Neural cell (in vitro differentiated cells): ENCODE measurements at regions not wholly inside any gene's neighbourhood (a gene's known extent, or its start where the extent isn't known, plus 50 kb on each side); places are given as distances from the start of the nearest gene placed in this dataset.

ENCODE experiments used
- H2AFZ ChIP-seq: fragments of 200-600, 300-800 bp; sonication (generic), shearing (Covaris generic); 2 replicates; pipeline ENCODE4 v1.6.0; 2014; ENCODE audit warnings: low read depth, mild to moderate bottlenecking, antibody characterized with exemption, low read length, moderate library complexity
- H3F3A ChIP-seq: fragments of 200-600 bp; shearing (Covaris generic); 2 replicates; pipeline ENCODE4 v1.6.1; 2016; ENCODE audit warnings: mild to moderate bottlenecking, moderate library complexity, mixed read lengths, antibody characterized with exemption, low read length; ENCODE audit not compliant: insufficient read depth, poor library complexity, severe bottlenecking
- H3K27ac ChIP-seq: fragments of 200-600, 300-800 bp; sonication (generic), shearing (Covaris generic); 2 replicates; pipeline ENCODE4 v1.5.1; 2014; ENCODE audit warnings: mild to moderate bottlenecking, low read length, moderate library complexity
- H3K27me3 ChIP-seq: fragments of 300-800, 200-600 bp; sonication (generic), shearing (Covaris generic); 2 replicates; pipeline ENCODE4 v1.6.0; 2014; ENCODE audit warnings: mild to moderate bottlenecking, low read depth, low read length, moderate library complexity; ENCODE audit not compliant: insufficient read depth
- H3K36me3 ChIP-seq: fragments of 300-800, 200-600 bp; sonication (generic), shearing (Covaris generic); 2 replicates; pipeline ENCODE4 v1.5.1; 2014; ENCODE audit warnings: mild to moderate bottlenecking, antibody characterized with exemption, low read length, moderate library complexity; ENCODE audit not compliant: insufficient read depth
- H3K4me2 ChIP-seq: fragments of 300-800, 200-600 bp; sonication (generic), shearing (Covaris generic); 2 replicates; pipeline ENCODE4 v1.6.0; 2014; ENCODE audit warnings: mild to moderate bottlenecking, low read length
- H3K4me3 ChIP-seq: fragments of 300-800, 200-600 bp; sonication (generic), shearing (Covaris generic); 2 replicates; pipeline ENCODE4 v1.5.1; 2014; ENCODE audit warnings: mild to moderate bottlenecking, low read length, moderate library complexity
- H3K79me2 ChIP-seq: fragments of 200-600 bp; shearing (Covaris generic); replicated peaks from 2 replicates; pipeline ENCODE4 v1.6.0; 2014; ENCODE audit warnings: mild to moderate bottlenecking, low read length, moderate library complexity; ENCODE audit not compliant: insufficient read depth
- H3K9ac ChIP-seq: fragments of 300-800, 200-600 bp; sonication (generic), shearing (Covaris generic); 2 replicates; pipeline ENCODE4 v1.6.1; 2016; ENCODE audit warnings: mild to moderate bottlenecking, low read length, mixed read lengths
- H3K9me2 ChIP-seq: fragments of 200-600 bp; shearing (Covaris generic); 2 replicates; pipeline ENCODE4 v1.6.1; 2016; ENCODE audit warnings: mild to moderate bottlenecking, low read length, mixed read lengths; ENCODE audit not compliant: insufficient read depth
- H3K9me3 ChIP-seq: fragments of 200-600, 300-800 bp; sonication (generic), shearing (Covaris generic); 2 replicates; pipeline ENCODE4 v1.6.1; 2016; ENCODE audit warnings: mild to moderate bottlenecking, mixed run types, low read length, moderate library complexity, mixed read lengths
- H4K20me1 ChIP-seq: fragments of 200-600 bp; shearing (Covaris generic); 2 replicates; pipeline ENCODE4 v1.6.1; 2016; ENCODE audit warnings: mild to moderate bottlenecking, mixed run types; ENCODE audit not compliant: insufficient read depth
- CTCF ChIP-seq: fragments of 450-650 bp; IDR thresholded peaks from 2 replicates; pipeline ENCODE4 v1.5.1; 2014; ENCODE audit warnings: antibody characterized with exemption, mild to moderate bottlenecking, moderate library complexity; ENCODE audit not compliant: poor library complexity, severe bottlenecking
- EP300 ChIP-seq: fragments of 450-650 bp; conservative IDR thresholded peaks from 2 replicates; pipeline ENCODE4 v1.6.1; 2014; ENCODE audit warnings: antibody characterized with exemption, mild to moderate bottlenecking, moderate library complexity; ENCODE audit not compliant: poor library complexity, severe bottlenecking
- EZH2 ChIP-seq: fragments of 200-600, 300-800 bp; shearing (Covaris generic), sonication (generic); IDR thresholded peaks from 2 replicates; pipeline ENCODE4 v1.6.1; 2014; ENCODE audit warnings: antibody characterized with exemption, low read length, borderline replicate concordance, mild to moderate bottlenecking; ENCODE audit not compliant: insufficient read depth, poor library complexity, severe bottlenecking
- MXI1 ChIP-seq: fragments of 450-650 bp; conservative IDR thresholded peaks from 2 replicates; pipeline ENCODE4 v1.6.1; 2014; ENCODE audit warnings: antibody characterized with exemption, mild to moderate bottlenecking; ENCODE audit not compliant: poor library complexity, severe bottlenecking
- POLR2AphosphoS5 ChIP-seq: IDR thresholded peaks from 2 replicates; pipeline ENCODE4 v1.6.1; 2012
- RAD21 ChIP-seq: fragments of 450-650 bp; conservative IDR thresholded peaks from 2 replicates; pipeline ENCODE4 v1.6.1; 2014; ENCODE audit warnings: antibody characterized with exemption, mild to moderate bottlenecking, moderate library complexity
- SMC3 ChIP-seq: fragments of 450-650 bp; conservative IDR thresholded peaks from 2 replicates; pipeline ENCODE4 v1.6.1; 2014; ENCODE audit warnings: antibody characterized with exemption, mild to moderate bottlenecking, moderate library complexity; ENCODE audit not compliant: poor library complexity
- TAF1 ChIP-seq: IDR thresholded peaks from 2 replicates; pipeline ENCODE4 v1.6.1; 2012; ENCODE audit warnings: low read depth
- TF ChIP-seq, protein P1 (sequence below): IDR thresholded peaks from 2 replicates; pipeline ENCODE4 v1.6.1; 2012; ENCODE audit warnings: borderline replicate concordance

DNA sequence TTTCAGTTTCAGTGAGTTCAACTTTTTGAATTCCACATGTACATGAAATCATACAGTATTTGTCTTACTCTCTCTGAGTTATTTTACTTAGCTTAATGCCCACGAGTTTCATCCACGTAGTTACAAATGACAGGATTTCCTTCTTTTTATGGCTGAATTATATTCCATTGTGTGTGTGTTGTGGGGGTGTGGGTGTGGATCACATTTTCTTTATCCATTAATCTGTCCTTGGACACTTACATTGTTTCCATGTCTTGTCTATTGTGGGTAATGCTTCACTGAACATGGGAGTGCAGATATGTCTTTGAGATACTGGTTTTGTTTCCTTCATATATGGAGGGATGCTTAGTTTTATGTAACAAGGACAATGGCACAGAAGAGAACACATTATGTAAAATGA is 63.5 kb upstream of the TMTC1 start:
- Histone ChIP-seq H3K9ac (no peak overlapping the region), H3K9me2 (no peaks in the 10 kb centered on the region), H3K79me2 (no peaks in the 10 kb centered on the region), H3K4me2 (no peak overlapping the region), H2AFZ (no peak overlapping the region), H3K27me3 (no peaks in the 10 kb centered on the region), H3K27ac (no peak overlapping the region), H4K20me1 (no peaks in the 10 kb centered on the region), H3K4me3 (no peak overlapping the region), H3K36me3 (no peaks in the 10 kb centered on the region), H3F3A (no peaks in the 10 kb centered on the region), H3K9me3 (no peaks in the 10 kb centered on the region)
- no peak for TF ChIP-seq TAF1
- no peak for TF ChIP-seq POLR2AphosphoS5
- TF ChIP-seq CTCF: no peak
- TF ChIP-seq EZH2: no peak
- no peak for TF ChIP-seq SMC3
- TF ChIP-seq, protein P1, sequence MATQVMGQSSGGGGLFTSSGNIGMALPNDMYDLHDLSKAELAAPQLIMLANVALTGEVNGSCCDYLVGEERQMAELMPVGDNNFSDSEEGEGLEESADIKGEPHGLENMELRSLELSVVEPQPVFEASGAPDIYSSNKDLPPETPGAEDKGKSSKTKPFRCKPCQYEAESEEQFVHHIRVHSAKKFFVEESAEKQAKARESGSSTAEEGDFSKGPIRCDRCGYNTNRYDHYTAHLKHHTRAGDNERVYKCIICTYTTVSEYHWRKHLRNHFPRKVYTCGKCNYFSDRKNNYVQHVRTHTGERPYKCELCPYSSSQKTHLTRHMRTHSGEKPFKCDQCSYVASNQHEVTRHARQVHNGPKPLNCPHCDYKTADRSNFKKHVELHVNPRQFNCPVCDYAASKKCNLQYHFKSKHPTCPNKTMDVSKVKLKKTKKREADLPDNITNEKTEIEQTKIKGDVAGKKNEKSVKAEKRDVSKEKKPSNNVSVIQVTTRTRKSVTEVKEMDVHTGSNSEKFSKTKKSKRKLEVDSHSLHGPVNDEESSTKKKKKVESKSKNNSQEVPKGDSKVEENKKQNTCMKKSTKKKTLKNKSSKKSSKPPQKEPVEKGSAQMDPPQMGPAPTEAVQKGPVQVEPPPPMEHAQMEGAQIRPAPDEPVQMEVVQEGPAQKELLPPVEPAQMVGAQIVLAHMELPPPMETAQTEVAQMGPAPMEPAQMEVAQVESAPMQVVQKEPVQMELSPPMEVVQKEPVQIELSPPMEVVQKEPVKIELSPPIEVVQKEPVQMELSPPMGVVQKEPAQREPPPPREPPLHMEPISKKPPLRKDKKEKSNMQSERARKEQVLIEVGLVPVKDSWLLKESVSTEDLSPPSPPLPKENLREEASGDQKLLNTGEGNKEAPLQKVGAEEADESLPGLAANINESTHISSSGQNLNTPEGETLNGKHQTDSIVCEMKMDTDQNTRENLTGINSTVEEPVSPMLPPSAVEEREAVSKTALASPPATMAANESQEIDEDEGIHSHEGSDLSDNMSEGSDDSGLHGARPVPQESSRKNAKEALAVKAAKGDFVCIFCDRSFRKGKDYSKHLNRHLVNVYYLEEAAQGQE: no peak
- no peak for TF ChIP-seq RAD21

- Histone ChIP-seq H3K4me2 (no peak overlapping the region), H3K9ac (no peak overlapping the region), H3K4me3 (no peak overlapping the region), H3K9me3 (no peaks in the 10 kb centered on the region), H4K20me1 (no peaks in the 10 kb centered on the region), H3K27me3 (no peaks in the 10 kb centered on the region), H3K9me2 (no peaks in the 10 kb centered on the region), H3K79me2 (no peaks in the 10 kb centered on the region), H3F3A (no peaks in the 10 kb centered on the region), H3K27ac (no peak overlapping the region), H3K36me3 (no peaks in the 10 kb centered on the region), H2AFZ (no peak overlapping the region)
- TF ChIP-seq TAF1 (no peak), POLR2AphosphoS5 (no peak), CTCF (no peak), EP300 (no peak), RAD21 (no peak), EZH2 (no peak), SMC3 (no peak), MXI1 (no peak)
- TF ChIP-seq, protein P1: no peak
These were observed 60.9 kb upstream of the TMTC1 start for GRCh38 chr12:29844667-29845066.
